ENCODE measurements at regions not wholly inside any gene's neighbourhood (a gene's known extent, or its start where the extent isn't known, plus 50 kb on each side); places are given as distances from the start of the nearest gene placed in this dataset.

- no peak for TF ChIP-seq CTCF (IDR thresholded peaks at IDR 0.05)
- TF ChIP-seq POLR2A (IDR thresholded peaks at IDR 0.05) = no peak
Measured at GRCh38 chr5:121478636-121479035, 373.0 kb upstream of the FTMT start.
